NCI-H146 (cell line): ENCODE measurements at regions not wholly inside any gene's neighbourhood (a gene's known extent, or its start where the extent isn't known, plus 50 kb on each side); places are given as distances from the start of the nearest gene placed in this dataset.

Source experiments
- DNase-seq: peaks from one replicate; lab custom pipeline; 2025; lab: John Stamatoyannopoulos, UW

DNA sequence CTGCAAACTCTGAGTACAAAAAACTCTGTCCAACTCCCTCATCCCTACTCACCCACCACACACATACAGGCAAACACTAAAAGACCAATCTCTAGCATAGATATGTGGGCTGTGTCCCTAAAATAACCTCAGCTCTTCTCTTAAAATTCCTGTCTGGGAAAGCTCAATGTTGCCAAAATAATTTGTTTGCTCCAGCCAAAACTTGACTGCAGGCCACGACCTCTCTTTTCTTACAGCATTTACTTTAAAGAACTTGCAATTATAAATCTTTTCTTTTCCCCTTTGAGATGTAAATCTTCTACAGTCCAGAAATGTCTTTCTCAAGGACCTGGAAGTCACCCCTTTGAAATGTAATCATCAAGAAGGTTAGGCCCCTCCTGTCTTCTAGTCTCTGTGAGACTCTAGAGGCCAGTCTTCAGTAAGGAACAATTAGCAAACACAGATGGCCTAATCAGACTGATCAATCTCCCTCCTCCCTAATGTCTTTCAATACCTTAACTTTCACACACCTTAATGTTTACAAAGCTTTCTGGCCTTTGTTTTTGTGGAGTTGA is 483.6 kb upstream of the RGS18 start:
- DNase-seq = no peak

DNA sequence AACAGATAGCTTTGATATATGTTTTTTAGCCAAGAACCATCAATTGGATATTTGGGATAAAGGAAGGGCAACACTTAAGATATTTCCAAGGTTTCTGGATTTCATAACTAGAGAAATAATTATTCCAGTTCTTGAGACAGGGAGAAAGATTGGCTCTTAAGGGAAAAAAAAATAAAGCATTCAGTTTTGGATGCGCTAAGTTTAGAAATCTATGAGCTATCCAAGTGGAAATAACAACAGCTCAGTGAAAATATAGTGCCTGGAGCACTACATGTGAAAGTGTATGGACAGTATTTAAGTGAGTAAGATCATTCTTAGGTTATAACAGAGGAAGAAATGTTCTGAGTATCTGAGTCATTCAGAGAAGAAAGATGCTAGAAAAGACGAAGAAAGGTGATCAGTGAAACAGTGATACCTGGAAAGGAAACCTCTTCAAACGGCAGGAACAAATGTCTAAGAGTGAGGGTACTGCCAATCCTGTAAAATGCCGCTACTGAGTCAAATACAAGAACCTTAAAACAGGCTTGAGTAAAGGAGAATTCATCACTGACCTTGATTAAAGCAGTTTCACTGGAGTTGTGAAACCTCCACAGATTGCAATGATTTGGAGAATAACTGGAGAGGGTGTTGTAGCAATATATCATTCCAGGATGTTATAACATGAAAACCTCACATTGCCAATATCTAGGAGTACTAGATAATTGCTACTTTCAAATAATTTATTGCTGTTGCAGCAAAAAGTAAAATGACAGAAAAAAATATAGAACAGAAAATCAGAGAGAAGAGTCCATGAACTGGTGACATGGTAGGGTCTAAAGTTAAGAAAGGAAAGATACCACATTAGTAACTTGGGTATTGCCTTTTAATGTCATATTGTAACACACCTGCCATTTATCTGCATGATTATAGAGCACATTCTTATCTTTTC is 482.1 kb upstream of the RGS18 start:
- DNase-seq = no peak

DNA sequence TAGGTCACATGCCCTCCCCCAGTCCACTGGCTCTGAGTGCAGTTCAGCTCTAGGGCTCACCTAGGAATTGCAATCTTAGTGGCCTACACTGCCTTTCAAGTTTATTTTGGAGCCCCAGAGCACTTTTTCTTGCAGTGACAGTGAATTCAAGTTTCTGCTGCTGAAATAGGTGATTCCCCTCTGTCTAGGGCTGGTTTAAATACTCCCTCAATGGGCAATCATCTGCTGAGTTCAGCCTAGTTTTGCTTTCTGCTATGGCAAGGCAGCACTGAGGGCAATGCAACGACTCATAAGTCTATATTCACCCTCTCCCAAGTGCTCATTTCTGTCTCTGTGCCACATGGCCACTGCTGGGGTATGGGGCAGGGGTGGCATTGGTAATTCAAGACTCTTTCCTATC is 472.6 kb upstream of the RGS18 start:
- DNase-seq = no peak

DNA sequence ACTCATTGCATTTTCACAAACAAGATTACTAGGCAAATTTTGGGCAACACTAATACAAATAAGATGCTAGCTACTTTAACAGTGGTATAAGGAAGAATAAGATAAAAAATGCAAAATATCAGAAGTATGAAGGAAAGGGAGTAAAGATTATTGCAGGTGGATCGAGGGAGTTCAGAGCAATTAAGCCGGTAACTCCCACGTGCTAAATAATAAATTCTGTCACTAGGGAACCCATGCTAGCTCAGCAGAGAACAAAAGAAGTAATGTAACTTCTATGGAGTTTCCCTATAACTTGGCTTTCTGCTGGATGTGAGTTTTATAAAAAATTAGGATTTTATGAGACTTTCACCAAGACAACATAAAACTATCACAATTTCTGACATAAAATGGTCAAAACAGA is 470.5 kb upstream of the RGS18 start:
- no peak for DNase-seq

DNA sequence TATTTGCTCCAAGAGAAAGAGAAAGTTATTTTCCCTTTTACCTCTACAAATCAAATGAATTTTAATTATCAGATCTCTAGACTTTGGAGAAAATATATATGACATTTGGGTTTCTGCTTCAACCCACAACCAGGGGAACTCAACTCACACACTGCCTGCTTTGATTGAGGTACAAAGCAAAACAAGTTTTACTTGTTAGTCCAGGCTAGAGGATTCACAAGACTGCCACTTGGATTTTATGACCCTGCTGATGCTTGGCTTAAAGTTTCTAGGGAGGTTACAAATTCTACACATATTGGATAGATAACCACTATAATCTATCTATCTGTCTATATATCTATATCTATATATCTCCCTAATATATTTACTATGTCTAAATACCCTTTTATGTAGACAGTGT is 467.3 kb upstream of the RGS18 start:
- no peak for DNase-seq

DNA sequence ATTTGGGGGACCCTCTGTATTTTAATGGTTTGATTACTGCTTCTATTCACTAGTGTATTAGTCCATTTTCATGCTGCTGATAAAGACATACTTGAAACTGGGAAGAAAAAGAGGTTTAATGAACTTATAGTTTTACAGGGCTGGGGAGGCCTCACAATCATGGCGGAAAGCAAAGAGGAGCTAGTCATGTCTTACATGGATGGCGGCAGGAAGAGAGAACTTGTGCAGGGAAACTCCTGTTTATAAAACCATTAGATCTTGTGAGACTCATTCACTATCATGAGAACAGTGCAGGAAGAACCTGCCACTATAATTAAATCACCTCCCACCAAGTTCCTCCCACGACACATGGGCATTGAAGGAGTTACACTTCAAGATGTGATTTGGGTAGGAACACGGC is 464.5 kb upstream of the RGS18 start:
- DNase-seq = no peak

DNA sequence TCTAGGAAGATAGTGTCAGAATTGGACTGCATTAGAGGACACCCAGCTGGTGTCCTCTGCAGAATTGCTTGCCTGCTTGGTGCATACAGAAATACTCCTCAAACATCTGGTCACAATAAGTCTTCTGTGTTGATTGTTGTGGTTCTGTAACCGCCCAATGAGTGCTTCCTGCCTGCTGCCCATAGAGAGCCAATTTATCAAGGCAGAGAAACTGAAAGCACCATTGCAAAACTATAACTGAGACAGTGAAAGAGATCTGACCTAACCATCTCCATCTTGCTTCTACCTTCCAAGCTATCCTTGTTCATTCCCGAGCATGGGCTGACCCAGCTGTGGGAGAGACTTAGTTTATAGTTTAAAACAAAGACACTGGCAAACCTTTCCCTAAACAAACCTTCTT is 462.4 kb upstream of the RGS18 start:
- no peak for DNase-seq

DNA sequence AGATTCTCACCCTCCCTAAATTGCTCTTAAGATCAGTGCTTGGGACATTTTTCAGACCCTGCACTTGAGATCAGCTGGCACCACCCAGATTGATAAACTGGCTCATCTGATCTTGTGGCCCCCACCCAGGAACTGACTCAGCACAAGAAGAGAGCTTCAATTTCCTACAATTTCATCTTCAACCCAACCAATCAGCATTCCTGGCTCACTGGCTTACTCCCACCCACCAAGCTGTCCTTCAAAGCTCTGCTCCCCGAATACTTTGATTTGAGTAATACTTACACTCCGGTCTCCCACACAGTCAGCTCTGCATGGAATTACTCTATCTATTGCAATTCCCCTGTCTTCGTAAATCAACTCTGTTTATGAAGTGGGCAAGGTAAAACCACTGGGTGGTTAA is 461.9 kb upstream of the RGS18 start:
- no peak for DNase-seq

DNA sequence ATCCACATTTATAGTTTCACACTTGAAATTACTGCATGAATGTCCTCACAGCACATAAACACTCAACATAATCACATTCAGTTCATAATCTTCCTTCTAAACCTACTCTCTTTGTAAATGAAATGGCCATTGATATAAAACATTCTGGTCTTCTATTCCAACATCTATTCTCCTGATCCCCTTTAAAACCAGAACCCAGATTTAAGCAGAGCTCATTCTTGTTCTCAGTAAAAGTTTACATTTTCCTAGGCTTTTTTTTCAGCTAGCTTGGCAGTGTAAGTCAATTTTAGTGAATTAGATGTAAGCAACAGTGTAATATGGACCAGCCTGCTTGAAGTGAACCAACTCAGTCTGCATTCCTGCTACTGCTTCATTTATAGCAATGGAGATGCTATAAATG is 460.7 kb upstream of the RGS18 start:
- DNase-seq = no peak

DNA sequence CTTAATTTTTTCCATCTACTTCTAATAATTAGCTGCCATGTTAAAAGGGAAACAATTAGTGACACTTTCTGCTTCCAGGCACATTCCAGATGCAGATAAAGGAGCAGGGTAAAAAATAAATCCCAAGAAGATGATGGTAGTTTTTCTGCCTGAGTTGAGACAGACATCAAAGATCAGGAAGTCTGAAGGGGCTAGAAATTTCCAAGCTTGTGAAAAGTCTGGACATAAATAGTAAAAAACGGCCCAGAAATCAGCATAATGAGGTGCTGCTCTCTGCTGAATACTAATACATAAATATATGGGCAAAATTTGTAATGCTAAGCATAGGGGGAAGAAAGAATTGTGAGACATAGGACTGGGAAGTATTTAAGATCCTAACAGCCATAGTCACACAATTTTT is 460.0 kb upstream of the RGS18 start:
- DNase-seq = no peak

DNA sequence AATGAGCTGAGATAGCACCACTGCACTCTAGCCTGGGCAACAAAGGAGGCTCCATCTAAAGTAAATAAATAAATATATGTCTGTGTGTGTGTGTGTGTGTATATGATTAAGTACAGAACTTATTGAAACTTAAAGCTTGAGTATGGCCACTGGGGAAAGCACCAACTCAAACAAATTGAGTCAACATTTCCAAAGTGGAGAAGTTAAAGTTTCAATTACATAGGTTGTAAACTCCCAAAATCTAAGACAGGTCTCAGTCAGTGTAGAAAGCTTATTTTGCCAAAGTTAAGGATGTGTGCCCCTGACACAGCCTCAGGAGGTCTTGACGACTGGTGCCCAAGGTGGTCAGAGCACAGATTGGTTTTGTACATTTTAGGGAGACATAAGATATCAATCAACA is 458.9 kb upstream of the RGS18 start:
- DNase-seq = no peak

DNA sequence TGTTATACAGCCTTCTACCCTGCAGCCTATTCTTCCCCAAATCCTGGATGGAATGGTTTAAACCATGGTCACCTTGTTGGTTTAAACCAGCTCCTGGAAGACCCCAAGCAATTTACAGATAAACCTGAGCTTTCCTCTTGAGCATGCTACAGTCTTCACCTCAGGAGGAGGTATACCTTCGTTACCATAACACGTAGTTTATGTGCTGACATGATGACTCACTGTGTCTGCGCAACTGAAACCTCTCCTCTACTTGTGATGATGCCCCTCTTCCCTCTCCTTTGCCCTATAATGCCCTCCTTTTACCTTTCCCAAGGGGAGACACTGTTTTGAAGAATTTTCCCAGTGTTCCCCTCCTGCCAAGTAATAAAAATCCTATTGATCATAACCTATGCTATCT is 457.3 kb upstream of the RGS18 start:
- DNase-seq = no peak

DNA sequence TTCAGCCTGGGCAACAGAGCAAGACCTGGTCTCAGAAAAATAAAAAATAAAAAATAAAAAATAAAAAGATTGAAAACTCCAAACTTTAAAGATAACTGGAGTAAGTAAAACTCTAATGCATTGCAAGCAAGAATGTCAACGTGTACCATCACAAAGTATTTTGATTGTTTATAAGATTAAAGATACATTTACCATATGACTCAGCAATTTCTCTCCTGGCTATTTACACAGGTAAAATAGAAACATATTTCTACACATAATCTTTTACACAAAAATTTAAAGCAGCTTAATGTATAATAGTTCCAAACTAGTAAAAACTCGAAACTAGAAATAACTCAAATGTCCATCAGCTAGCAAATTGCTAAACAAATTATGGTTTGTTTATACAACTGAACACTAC is 456.1 kb upstream of the RGS18 start:
- no peak for DNase-seq

DNA sequence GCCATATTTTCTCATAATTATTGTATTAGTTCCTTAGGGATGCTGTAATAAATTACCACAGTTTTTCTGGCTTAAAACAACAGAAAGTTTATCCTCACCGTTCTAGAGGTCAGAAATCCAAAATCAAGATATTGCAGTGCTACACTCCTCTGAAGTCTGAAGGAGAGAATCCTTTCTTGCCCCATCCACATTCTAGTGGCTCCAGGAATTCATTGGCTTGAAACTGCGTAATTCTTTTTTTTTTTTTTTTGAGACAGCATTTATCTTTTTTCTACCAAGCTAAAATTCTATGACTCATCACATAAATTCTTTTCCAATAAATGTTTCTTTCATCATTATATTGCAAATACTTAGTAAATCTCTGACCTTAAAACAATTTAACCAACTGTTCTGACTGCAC is 451.0 kb upstream of the RGS18 start:
- DNase-seq = no peak

DNA sequence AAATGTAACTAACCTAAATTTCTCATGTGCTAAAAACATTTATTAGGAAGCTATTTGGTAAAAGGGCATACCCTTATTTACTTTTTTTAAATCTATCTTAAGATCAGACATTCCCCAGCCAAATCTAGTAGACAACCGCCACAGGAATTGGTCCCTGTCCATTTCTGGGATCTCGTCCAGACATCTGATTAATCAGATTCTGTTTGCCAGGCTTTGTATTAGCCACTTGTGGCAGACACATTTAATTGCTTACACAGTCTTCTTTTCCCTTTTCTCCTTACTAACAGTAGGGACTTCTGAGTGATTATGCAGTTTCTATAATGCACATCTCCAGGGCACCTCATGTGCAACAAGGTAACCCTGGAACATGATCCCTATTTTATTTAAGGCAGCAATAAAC is 449.0 kb upstream of the RGS18 start:
- no peak for DNase-seq

DNA sequence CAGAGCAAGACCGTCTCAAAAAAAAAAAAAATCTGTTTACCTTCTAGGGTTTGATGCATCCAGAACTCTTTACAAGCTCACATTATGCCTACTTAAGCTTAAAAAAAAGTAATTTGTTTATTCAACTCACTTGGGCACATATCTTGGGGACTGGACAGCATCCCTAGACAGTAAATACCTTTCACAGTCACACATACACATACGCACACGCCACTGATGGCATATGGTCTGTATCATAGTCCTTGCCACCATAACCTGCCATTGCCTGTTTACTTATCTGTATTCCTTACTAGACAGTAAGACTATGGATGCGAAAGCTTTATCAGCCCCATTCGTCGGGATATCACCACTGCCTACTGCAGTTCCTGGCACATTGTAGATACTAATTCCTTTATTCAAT is 446.3 kb upstream of the RGS18 start:
- DNase-seq = no peak

DNA sequence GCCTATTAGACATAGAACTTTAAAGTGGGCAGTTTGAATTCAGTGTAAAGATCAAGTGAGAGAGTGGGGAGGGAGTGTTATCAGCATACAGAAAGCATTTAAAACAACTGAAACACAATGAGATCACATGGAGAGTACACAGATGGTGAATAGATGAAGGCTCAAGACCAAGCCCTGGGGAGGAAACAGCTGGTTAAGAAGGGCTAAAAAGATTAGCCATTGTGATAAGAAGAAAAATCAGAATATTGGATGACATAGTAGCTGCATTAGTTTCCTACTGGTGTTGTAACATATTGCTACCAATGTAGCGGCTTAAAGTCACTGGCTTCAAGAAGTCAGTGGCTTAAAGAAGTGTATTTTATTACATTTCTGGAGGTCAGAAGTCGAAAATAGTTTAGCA is 443.4 kb upstream of the RGS18 start:
- peak; percentile 10 for DNase-seq

DNA sequence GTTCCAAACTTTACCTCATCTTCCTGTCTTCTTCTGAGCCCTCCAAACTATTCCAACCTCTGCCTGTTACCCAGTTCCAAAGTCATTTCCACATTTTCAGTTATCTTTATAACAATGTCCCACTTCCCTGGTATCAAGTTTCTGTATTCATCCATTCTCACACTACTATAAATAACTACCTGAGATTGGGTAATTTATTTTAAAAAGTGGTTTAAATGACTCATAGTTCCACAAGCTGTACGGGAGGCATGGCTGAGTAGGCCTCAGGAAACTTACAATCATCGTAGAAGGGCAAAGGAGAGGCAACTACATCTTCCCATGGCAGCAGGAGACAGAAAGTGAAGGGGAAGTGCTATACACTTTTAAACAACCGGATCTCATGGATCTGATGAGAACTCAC is 428.5 kb upstream of the RGS18 start:
- no peak for DNase-seq

DNA sequence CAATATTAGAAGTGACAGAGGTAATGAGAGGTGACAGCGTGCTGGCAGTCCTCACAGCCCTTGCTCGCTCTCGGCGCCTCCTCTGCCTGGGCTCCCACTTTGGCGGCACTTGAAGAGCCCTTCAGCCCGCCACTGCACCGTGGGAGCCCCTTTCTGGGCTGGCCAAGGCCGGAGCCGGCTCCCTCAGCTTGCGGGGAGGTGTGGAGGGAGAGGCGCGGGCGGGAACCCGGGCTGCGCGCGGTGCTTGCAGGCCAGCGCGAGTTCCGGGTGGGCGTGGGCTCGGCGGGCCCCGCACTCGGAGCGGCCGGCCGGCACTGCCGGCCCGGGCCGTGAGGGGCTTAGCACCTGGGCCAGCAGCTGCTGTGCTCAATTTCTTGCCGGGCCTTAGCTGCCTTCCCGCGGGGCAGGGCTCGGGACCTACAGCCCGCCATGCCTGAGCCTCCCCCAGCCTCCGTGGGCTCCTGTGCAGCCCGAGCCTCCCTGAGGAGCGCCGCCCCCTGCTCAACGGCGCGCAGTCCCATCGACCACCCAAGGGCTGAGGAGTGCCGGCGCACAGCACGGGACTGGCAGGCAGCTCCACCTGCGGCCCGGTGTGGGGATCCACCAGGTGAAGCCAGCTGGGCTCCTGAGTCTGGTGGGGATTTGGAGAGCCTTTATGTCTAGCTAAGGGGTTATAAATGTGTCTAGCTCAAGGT is 426.5 kb upstream of the RGS18 start:
- DNase-seq = peak; percentile 40

DNA sequence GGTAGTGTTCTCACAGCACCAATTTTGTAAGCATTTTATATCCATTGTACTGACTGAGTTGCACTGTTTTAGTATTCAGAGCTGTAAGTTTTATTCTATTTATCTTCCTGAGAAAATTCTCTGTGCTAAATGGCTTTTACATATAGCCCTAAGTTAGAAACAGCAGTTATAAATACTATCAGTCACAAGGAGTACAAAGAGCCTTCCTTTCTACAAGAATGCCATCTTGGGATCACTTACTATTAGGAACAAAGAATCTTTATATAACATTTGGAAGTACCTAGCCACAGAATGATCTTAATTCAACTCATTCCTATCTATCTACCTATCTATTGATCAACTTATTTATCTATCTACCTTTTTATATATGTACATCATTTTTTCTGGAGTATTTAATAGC is 423.9 kb upstream of the RGS18 start:
- no peak for DNase-seq

DNA sequence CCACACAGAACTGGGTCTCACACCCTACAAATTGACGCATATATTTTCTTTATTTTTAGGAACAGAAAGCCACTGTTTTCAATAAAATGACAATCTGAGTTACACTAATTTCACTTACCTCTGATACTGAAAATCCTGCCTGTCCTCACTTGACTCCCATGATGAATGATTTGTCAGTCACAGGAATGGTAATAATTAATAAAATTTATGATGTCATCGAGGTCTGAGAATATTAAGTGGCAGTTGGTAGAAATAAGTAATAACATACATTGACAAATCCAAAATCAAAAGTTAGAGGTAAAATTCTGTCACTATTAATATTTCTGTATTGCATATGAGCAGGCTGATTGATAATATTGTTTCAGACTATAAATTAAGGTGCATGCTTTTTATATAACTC is 418.7 kb upstream of the RGS18 start:
- no peak for DNase-seq

DNA sequence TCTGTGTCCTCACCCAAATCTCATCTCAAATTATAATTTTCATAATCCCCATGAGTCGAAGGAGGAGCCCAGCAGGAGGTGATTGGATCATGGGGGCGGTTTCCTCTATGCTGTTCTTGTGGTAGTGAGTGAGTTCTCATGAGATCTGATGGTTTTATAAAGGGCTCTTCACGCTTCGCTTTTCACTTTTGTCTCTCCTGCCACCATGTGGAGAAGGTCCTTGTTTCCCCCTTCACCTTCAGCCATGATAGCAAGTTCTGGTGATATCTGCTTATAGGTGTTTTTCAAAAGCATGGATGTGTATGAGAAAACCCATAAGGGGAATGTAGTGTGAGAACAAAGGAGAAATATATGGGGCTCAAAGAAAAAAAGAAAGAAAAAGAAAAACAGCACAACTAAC is 405.9 kb upstream of the RGS18 start:
- no peak for DNase-seq

DNA sequence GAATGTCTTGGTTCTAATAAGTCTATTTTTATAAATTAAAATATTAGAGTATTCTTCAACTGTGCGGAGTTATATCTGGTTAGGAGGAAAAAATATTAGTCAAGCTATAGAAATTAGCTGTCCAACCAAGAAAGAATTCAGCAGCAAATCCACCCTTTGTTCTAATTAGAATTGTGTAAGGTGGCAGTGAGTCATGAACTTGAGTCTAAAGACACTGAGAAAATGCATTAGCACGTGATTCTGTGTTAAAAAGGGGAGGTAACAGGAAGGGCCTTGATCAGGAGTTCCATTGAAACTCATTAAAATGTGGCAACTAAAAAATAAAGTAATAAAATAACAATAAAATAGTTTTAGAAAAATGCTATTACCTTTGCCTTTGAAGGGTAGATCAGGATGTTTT is 398.2 kb upstream of the RGS18 start:
- no peak for DNase-seq
